Adipocyte (in vitro differentiated cells): ENCODE measurements at regions not wholly inside any gene's neighbourhood (a gene's known extent, or its start where the extent isn't known, plus 50 kb on each side); places are given as distances from the start of the nearest gene placed in this dataset.
A peak's percentile ranks its signal among the peaks of the same experiment; 100 is the strongest.
"Not testable (repeated sequence)": the region's sequence is repeated elsewhere in the genome, so short reads cannot be mapped to it uniquely, and the experiment has no call there.

Source experiments
- DNase-seq: peaks from one replicate; pipeline ENCODE4 v3.0.0-alpha.2; 2015; ENCODE audit warnings: low read depth
- H3K27me3 ChIP-seq: replicated peaks from 2 replicates; pipeline ENCODE4 v1.7.0; 2013; ENCODE audit warnings: mild to moderate bottlenecking, low read length, moderate library complexity; ENCODE audit not compliant: control insufficient read depth, insufficient read depth
- H3K36me3 ChIP-seq: 2 replicates; pipeline ENCODE4 v1.7.0; 2013; ENCODE audit warnings: low read length, mild to moderate bottlenecking, moderate library complexity; ENCODE audit not compliant: control insufficient read depth, insufficient read depth, severe bottlenecking
- H3K4me1 ChIP-seq: 2 replicates; pipeline ENCODE4 v1.7.0; 2013; ENCODE audit warnings: mild to moderate bottlenecking, low read length, moderate library complexity; ENCODE audit not compliant: control insufficient read depth, insufficient read depth
- H3K4me3 ChIP-seq: 2 replicates; pipeline ENCODE4 v1.7.0; 2013; ENCODE audit warnings: mild to moderate bottlenecking, low read length, moderate library complexity
- H3K9ac ChIP-seq: 2 replicates; pipeline ENCODE4 v1.7.0; 2013; ENCODE audit warnings: mild to moderate bottlenecking, low read length, moderate library complexity
- H3K9me3 ChIP-seq: 2 replicates; pipeline ENCODE4 v1.7.0; 2013; ENCODE audit warnings: mild to moderate bottlenecking, low read length, moderate library complexity; ENCODE audit not compliant: control insufficient read depth

DNA sequence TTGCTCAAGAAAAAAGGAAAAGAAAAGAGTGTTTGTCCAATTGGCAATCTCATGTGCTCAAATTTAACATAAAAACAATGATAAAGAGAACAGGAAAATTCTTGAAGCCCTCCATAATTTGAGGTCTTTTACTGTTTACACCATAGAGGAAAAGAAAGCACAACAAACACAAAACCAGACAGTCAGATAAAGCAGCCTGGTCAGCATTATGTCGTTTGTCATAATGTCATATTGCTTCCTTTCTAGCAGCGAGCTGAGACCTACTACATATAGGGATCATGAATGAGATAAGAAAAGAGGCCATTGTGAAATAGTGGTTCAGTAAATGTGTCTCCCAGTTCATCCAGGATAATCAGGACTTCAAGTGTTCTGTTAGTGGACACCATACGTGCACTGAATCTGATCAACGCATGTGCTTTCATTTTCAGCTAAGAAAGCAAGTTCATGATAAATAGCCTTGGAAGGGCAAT is 64.7 kb upstream of the SELENOP start:
- Histone ChIP-seq H3K9me3 (no peaks in the 10 kb centered on the region), H3K27me3 (no peaks in the 10 kb centered on the region), H3K36me3 (no peaks in the 10 kb centered on the region), H3K9ac (no peak overlapping the region), H3K4me1 (peaks cover 5% of the 10 kb centered on the region), H3K4me3 (peak overlapping the region; percentile 17)
- no peak for DNase-seq

DNA sequence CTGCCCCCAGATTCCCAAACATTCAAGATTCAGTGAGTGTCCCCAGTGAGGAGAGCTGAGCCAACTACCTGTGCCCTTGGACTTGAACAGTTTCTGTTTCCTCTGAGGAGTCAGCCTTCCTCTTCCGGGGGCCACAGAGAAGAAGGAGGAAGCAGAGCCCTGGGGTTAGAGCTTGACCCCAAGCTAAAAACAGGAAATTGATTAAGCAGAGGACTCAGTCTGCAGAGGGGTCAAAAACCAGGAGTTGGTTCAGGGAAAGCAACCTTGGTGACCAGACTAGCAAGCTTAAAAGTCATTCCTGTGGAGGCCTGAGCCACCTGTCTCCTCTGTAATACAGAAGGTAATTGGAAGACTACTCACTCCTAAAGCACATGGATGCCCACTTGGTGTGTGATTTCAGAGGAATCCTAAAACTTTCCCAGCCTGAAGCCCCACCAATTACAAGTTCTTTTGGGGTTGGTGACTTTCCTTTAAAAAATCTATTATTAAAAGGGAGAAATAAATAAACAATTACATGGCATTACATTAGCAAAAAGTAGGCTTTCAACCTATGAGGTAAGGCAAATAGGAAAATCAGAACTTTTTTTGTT is 64.2 kb upstream of the SELENOP start:
- no peak overlapping the region for H3K4me3 ChIP-seq
- no peaks in the 10 kb centered on the region for H3K9me3 ChIP-seq
- no peak for DNase-seq
- H3K27me3 ChIP-seq: no peaks in the 10 kb centered on the region
- H3K36me3 ChIP-seq: no peaks in the 10 kb centered on the region
- H3K4me1 ChIP-seq: peaks cover 5% of the 10 kb centered on the region
- no peak overlapping the region for H3K9ac ChIP-seq

DNA sequence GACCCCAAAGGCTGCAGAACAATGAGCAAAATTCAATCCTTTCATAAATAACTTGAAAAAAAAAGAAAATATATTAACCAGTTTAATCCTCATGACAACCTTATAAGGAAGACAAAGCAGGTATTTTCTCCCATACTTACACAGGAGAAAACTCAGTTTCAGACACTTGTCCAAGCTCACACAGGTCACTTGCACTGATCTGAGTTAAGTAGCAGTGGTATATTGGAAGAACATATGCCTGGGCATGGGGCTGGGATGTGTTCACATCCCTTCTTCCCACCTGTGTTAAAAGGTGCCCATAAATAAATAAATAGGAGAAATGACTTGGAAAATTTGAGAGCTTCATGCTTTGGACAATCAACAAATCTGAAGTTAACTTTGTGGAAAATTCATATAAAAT is 63.5 kb upstream of the SELENOP start:
- Histone ChIP-seq H3K4me1 (peaks cover 1% of the 10 kb centered on the region), H3K9me3 (no peaks in the 10 kb centered on the region), H3K36me3 (no peaks in the 10 kb centered on the region), H3K4me3 (no peak overlapping the region), H3K9ac (no peak overlapping the region), H3K27me3 (no peaks in the 10 kb centered on the region)
- no peak for DNase-seq

DNA sequence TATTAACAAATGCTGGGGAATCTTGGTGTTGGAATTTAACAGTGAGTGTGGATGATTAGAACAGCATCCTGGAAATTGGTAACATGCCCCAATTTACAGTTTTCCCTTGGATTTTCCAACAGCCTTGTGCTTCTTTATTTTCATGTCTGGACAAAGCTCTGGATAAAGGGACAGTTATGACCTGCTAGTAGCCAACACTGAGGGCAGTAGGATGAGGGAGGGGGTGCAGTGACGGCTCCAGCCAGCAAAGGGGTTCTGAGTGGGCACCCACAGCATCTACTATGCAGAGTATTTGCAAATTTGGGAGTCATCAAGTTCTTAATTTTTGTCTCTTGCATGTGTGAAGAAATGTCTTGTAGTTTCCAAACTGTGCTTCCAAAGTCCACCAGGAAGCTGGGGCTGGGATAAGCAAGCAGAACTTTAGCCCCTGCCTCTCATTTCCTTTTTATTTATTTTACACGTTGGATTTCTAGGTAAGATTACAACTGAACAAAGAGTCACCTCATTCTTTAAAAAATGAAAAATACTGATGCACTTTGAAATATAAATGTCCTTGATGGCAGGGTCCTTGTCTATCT is 63.0 kb upstream of the SELENOP start:
- H3K36me3 ChIP-seq: no peaks in the 10 kb centered on the region
- no peaks in the 10 kb centered on the region for H3K4me1 ChIP-seq
- no peak for DNase-seq
- no peaks in the 10 kb centered on the region for H3K27me3 ChIP-seq
- H3K9ac ChIP-seq: no peak overlapping the region
- no peaks in the 10 kb centered on the region for H3K9me3 ChIP-seq
- H3K4me3 ChIP-seq: no peak overlapping the region

DNA sequence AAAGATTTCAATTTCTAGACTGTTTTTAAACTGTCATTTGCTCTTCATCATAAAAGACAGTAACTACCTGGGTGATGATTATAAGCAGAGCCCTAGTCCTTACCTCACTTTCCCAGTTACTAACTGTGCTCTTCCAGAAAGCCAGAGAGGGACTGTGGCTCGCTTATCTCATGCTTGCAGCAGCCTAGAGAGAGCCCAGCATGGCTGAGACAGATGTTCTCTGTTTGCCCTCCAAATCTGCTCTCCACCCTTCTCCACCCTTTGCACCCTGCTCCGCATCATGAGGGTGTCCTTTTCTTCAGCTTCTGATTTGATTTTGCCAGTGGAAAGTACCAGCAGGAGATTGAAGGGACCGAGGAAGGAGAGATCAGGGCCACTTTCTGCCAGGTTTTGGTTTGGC is 61.2 kb upstream of the SELENOP start:
- Histone ChIP-seq H3K4me1 (no peaks in the 10 kb centered on the region), H3K4me3 (no peak overlapping the region), H3K9ac (no peak overlapping the region), H3K9me3 (no peaks in the 10 kb centered on the region), H3K36me3 (no peaks in the 10 kb centered on the region), H3K27me3 (no peaks in the 10 kb centered on the region)
- no peak for DNase-seq

DNA sequence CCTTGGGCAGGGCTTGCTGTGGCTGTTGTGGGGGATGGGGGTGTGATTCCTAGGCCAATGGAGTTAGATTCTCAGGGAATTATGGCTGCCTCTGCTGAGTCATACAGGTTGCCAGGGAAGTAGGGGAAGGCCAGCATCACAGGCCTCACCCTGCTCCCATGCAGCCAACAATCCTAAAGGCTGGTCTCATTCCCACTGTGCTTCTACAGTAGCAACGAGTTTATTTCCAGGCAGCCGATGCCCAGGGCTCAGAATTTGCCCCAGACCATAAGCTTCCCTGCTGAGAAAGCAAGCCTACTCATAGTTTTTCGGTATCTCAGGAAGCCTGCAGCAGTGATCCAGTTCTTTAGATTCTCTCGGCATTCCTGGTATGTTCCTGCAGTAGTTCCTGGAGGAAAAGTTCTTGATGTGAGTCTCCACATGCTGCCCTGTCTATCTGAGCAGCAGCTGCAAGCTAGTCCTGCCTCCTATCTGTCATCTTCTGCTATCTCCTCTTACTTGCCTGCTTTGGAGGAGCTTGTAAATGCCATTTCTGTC is 59.3 kb upstream of the SELENOP start:
- Histone ChIP-seq H3K9ac (no peak overlapping the region), H3K9me3 (no peaks in the 10 kb centered on the region), H3K36me3 (no peaks in the 10 kb centered on the region), H3K4me3 (no peak overlapping the region), H3K27me3 (no peaks in the 10 kb centered on the region), H3K4me1 (no peaks in the 10 kb centered on the region)
- DNase-seq: no peak

DNA sequence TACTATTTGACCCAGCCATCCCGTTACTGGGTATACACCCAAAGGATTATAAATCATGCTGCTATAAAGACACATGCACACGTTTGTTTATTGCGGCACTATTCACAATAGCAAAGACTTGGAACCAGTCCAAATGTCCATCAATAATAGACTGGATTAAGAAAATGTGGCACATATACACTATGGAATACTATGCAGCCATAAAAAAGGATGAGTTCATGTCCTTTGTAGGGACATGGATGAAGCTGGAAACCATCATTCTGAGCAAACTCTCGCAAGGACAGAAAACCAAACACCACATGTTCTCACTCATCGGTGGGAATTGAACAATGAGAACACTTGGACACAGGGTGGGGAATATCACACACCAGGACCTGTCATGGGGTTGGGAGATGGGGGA is 56.7 kb upstream of the SELENOP start:
- not testable (repeated sequence) for H3K4me1 ChIP-seq, DNase-seq, H3K9me3 ChIP-seq, H3K36me3 ChIP-seq, H3K4me3 ChIP-seq, H3K27me3 ChIP-seq, H3K9ac ChIP-seq

DNA sequence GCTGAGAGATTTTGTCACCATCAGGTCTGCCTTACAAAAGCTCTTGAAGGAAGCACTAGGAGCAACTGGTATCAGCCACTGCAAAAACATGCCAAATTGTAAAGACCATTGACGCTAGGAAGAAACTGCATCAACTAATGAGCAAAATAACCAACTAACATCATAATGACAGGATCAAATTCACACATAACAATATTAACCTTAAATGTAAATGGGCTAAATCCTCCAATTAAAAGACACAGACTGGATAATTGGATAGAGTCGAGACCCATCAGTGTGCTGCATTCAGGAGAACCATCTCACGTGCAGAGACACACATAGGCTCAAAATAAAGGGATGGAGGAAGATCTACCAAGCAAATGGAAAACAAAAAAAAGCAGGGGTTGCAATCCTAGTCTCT is 53.1 kb upstream of the SELENOP start:
- H3K36me3 ChIP-seq, H3K9me3 ChIP-seq, DNase-seq, H3K4me3 ChIP-seq, H3K9ac ChIP-seq, H3K27me3 ChIP-seq, H3K4me1 ChIP-seq: not testable (repeated sequence)
